NCI-H345 (cell line): ENCODE measurements at regions not wholly inside any gene's neighbourhood (a gene's known extent, or its start where the extent isn't known, plus 50 kb on each side); places are given as distances from the start of the nearest gene placed in this dataset.

ENCODE experiments used
- DNase-seq: peaks from one replicate; lab custom pipeline; 2025; lab: John Stamatoyannopoulos, UW

DNA sequence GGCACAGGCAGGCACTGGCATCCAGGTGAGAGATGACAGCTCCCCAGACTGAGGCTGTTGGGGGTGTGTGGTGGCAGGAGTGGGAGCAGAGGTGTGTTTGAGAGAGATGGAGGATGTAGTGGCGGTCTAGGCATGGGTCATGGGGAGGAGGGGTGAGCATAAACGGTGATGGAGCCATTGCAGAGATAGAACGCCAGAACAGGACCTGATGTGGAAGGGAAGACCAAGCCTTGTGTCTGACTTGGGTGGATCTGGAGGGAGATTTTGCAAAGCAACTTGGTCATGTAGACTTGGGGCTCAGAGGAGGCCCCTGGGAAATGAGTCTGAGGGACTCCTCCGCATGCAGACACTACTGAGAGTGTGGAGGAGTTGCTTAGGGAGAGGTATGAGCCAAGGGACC lies 50.0 kb upstream of the CLDN5 start:
- no peak for DNase-seq

DNA sequence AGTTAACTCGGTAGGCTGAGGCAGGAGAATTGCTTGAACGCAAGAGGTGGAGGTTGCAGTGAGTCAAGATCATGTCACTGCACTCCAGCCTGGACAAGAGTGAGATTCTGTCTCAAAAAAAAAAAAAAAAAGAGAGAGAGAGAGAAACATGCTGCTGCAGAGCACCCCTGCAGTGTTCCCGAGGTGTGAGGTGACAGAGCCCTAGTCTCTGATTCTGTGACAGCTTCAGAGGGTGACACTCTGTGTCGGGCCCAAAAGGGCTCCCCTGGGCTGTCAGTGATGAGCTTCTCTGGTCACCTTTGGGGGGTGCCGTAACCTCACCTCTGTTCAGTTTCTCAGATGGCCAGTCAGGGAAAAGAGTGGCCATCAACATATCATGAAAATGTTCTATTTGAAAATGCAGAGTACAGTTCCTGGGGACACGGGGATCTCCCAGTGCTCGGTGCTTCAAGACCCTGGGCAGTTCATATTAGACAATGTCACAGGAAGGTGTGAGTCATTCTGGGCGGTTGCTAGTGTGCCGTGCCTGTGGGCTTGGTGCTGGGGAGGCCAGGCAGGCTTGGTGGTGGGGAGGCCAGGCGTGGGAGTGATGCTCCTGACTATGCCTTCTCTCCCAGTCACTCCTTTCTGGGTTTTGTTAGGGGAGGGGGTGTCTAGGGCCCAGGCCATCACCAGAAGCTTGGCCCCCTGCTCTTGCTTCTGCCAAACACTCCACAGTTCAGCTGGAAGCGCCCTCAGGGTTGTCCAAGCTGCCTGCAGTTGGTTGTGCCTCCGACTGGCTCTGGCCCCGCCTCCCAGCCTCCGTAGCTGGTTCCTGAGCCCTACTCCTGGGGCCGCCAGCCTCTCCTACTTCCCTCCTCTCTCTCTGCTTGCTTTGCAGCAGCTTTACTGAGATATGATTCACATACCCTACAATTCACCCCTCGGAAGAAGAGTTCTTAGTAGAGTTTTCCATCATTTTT lies 52.5 kb upstream of the CLDN5 start:
- no peak for DNase-seq

DNA sequence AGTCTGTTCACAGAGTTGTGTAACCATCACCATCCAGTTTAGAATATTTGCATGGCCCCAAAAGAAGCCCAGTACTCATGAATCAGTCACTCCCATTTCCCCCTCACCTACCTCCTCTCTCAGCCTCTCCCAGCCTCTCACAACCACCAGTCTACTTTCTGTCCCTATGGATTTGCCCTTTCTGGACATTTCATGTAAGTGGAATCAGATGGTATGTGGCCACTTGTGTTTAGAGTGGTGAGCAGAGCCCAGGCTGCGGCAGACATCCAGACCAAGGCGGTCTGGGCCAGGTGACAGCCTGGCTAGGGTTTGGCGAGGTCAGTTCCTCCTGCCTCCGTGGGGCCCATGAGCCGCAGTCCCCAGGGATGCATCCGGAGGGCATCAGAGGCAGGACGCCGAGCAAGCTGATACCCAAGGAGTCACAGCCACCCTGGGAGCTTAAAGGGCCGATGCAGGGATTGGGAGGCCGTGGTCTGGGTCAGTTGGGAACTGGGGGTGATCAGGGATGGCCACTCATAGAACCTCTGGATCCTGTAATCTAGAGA lies 53.3 kb upstream of the CLDN5 start:
- no peak for DNase-seq

DNA sequence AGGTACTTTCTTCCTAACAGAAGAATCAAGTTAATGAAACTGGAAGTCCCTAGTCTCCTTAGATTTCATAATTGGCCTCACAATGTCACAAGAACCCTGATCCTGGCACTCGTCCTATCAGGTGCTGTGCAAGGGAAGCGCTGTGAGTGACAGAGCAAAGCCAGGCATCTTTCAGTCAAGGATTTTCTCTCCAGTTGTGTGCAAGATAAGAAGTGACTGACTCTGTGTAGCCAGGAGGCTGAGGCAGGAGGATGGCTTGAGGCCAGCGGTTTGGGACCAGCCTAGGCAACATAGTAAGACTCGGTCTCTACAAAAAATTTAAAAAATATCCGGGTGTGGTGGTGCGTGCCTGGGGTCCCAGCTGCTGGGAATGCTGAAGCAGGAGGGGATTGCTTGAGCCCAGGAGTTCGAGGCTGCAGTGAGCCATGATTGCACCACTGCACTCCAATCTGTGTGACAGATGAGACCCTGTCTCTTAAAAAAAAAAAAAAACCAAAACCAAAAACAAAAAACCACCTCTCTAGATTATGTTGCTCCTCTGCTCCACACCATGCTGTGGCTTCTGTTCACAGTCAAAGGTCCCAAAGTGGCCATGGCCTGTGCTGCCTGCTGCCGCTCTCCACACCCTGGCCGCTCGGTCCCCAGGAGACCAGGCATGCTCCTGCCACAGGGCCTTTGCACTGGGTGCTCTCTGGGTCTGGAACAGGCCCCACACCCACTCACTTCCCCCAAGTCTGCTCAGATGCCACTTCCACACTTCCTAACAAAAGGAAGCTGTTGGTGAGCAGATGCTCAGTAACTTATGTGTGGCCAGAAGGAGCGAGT lies 54.2 kb upstream of the CLDN5 start:
- no peak for DNase-seq

DNA sequence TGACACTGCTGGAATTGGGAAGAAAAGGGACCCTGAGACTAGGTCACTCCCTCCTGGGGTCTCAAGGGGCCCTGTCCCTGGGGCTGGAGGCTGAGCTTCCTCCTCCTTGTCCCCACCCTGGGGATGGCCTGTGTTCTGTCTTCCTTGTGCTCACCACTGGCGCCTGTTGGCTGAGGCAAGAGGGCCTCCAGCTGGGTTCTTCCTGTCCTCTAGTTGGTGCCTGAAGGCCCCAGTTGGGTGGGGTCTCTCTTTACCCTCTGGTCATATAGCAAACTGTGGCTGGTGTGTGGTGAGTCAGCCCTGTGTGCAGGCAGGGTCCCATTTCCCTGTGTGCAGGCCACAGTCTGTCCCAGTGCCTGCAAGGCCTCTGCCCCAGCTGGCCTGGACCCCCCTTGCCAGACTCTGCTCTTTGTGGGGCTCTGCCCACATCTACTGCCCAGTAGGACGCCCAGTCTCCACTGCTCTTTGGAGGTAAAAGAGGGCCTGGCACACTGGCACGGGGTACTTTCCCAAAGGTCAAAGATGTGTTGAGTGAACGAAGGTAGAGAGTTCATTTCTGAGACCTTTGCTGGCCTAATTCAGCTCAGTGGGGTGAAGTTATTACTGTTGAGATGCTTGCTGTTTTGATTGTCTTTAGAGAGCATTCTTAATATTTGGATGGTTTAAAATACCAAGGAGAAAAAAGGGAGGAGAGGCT lies 55.1 kb upstream of the CLDN5 start:
- DNase-seq, result no peak

DNA sequence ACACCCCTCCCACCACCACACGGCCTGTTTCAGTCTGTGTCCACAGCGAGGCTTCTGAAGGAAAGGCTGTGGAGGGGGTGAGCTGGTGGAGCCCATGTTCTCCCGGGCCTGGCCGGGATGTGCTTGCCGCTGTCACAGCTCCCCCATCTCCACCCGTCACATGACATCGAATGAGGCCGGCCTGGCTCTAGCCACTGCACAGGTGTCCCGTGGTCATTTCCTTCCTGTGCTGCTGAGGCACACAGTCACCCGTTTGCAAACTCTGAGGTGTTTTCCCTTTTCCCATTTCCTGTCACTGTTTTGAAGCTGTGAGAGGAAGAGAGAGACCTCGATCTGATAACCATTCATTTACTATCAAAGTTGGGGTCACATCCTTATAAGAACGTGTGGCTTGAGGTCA lies 55.7 kb upstream of the CLDN5 start:
- DNase-seq, result no peak

DNA sequence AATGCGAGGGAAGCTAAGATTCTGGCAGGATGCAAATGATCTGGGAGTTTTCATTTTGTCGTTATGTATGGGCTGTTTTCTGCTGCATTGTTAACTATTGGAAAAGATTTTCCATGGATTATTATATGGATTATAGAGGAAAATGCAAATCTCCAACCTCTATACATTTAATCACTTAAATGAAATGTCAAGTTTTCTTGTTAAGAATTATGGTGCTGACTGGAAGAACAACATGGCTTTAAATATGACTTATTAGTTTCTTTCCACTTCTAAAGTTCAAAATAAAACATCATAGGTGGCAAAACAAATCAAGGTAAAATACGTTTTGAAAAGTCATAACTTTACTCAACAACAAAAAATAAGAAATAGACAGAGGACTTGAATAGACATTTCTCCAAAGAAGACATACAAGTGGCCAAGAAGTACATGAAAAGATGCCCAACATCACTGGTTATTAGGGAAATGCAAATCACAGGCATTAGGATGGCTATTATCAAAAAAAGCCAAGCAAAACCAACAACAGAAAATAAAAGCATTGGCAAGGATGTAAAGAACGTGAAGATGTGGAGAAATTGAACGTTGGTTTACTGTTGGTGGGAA lies 56.2 kb upstream of the CLDN5 start:
- DNase-seq, result no peak

DNA sequence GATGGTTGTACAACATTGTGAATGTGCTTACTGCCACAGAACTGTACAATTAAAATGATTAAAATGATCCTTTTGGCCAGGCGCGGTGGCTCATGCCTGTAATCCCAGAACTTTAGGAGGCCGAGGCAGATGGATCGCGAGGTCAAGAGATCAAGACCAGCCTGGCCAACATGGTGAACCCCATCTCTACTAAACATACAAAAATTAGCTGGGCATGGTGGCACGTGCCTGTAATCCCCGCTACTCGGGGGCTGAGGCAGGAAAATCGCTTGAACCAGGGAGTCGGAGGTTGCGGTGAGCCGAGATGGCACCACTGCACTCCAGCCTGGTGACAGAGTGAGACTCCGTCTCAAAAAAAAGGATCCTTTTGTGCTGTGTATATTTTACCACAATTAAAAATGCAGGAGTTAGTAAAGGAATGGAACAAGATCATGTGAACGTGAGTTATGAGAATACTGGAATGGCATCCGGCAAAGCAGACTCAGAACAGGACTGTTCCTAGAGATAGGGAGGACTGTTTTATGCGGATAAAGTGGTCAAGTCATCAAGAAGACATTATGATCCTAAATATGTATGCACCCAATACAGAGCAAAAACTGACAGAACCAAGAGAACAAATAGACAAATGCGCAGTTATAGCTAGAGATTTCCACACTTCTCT lies 58.0 kb upstream of the CLDN5 start:
- no peak for DNase-seq

DNA sequence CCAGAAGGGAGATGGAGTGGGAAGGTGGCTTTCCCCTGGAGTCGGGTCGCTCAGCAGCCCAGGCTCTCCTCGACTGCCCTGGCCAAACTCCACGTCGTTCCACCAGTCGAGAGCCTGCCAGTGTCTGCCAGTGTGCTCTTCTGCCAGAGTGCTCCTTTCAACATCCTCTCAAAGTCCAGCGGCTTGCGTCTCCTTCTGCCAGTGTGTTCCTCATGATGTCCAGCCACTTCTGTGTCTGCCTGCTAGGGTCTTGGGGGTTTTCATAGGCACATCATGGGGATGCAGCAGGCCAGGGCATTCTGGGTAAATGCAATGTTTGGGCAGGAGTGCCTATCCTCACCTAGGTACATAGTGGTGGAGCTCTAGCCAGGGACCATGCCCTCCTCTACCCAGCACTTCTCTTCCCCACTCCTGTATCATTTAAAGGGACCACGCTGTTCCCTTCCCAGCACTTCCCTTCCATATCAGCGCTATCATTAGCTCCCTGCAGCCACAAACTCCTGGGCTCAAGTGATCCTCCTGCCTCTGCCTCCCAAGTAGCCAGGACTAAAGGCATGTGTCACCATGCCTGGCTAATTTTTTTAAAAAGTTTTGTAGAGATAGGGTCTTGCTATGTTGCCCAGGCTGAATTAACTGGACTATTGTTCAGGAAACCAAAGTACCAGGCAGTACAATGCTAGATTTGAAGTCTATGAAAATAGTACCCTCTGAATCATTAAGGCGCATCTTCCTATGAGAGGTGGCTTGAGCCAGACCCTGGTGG lies 62.9 kb upstream of the CLDN5 start:
- DNase-seq, result no peak

DNA sequence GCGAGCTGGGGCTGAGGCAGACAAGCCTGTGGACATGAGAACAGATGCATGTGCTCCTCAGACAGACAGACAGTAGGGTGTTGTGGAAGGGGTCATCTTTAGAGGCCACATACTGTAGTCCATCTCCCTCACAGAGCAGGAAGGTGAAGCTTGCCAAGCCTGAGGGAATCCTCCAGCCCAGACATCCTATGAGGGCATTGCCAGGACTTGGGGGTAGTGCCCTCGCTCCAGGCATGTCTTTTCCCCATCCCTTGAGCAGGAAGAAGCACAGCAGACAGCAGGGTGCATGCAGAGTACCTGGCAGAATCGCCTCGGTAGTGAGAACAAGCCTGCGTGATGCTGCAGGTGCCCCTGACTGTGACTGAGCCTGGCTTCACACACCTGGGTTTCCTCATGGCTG lies 66.5 kb upstream of the CLDN5 start:
- DNase-seq, result no peak

DNA sequence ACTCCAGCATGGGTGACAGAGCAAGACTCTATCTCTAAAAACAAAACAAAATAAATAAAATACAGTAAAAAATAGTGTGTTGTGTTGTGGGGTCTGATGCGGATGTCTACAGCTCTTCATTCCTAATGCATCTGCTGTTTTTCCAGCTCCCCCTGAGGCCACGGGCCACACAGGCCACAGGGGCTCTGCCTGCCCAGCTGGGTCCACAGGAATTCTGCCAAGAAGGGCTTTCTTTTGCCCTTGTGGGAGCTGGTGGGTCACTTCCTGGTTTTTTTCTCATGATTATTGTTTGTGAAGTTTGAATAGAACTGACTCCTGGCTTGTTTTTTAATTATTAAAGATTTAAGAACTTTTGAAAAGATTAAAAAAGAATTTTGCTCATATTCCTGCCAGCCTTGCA lies 67.4 kb upstream of the CLDN5 start:
- DNase-seq, result no peak

DNA sequence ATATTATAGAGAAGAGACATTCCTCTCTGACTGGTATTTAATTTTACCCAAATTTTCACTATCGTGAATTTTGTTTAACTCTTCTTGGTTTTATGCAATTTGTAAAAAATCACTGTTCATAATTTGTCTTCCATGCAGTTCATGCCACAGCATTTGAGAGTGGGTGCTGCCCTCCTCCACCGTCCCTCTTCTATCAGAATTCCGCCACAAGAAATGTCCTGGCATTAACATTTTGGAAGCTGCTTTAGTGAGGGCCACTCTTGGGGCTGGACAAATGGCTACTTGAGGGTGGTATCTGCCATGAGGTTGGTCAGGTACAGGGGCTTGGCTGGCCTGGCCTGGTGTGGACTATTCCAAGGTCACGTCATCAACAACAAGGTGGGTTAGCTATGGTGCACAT lies 68.3 kb upstream of the CLDN5 start:
- DNase-seq, result no peak

DNA sequence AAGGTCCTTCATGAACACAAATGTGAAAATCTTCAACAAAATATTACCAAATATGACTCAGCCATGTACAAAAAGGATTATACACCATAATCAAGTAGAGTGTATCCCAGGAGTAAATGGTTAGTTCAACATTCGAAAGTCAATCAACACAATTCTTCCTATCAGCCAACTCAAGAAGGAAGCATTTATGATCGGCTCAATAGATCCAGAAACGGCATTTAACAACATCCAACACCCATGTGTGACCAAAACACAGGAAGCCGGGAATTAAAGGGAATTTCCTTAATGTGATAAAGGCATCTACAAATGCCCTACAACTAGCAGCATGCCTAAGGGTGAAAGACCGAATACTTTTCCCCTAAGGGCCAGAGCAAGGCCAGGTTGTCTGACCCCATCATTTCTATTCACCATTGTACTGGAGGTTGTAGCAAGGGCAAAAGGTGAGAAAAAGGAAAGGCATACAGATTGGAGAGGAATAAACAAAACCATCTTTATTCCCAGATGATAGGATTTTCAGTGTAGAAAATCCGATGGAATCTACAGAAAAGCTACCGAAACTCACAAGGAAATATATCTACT lies 69.9 kb upstream of the CLDN5 start:
- no peak for DNase-seq

DNA sequence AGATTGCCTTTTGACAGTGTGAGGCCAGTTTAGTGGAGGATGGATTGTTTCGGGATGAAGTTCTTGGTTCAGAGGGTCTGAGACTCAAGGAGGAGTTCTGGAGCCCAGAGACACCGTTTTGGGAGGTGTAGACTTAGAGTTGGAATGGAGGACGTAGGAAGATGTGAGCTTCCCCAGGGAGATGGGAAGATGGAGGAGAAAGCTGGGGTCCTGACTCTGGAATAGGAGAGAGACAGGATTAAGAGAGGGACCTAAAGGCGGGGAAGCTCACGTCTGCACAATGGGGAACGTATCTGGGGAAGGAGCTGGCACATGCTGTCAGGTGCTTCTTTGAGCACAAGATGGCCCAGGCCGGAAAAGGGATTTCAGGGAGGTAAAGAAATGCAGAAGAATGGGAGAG lies 71.3 kb upstream of the CLDN5 start:
- DNase-seq, result no peak

DNA sequence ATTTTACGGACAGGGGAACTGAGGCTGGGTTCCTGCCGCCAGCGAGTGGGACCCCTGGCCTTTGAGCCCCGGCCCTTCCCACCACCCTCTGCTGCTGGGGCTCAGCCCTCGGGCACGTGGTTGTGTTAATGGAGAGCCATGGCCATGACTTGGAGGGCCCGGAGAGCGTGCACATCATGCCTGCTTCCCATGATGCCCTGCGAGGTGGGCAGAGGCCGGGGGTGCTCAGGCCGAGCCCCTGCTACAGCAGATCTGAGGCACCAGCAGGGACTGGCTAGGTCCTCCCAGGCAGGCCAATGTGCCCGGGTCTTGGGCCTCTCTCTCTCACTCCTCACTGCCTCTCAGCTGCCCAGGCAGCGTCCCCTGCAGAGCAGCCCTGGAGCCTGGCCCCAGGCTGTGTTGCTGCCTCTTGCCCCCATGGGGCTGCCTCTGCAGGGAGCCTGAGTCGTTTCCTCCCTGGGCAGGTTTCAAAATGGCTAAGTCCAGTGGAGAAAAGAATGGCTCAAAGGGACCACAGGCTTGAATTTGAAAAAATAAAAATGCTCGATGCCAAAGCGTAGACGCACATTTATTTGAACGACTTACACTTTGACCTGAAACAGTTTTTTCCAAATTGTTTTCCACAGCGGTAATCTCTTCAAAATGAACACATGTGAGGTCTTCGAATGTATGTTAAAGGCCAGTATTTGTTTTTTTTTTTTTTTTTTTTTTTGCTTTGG lies 72.6 kb upstream of the CLDN5 start:
- DNase-seq, result peak; percentile 27

DNA sequence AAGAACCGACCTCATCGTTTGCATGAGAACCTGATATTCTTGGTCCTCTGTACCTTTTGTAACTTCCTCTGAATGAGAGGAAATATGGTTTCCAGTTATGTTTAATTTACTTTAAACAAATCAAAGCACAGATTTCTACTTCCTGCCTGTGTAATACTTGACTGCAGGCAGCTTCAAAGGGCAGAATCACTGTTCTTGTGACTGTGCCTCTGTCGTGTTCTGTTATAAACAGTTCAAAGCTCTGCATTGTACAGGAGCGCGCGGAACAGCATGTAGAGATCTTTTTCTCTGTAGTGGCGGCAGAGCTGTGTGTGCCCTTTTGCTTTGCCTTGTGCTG lies 73.2 kb upstream of the CLDN5 start:
- DNase-seq, result no peak

DNA sequence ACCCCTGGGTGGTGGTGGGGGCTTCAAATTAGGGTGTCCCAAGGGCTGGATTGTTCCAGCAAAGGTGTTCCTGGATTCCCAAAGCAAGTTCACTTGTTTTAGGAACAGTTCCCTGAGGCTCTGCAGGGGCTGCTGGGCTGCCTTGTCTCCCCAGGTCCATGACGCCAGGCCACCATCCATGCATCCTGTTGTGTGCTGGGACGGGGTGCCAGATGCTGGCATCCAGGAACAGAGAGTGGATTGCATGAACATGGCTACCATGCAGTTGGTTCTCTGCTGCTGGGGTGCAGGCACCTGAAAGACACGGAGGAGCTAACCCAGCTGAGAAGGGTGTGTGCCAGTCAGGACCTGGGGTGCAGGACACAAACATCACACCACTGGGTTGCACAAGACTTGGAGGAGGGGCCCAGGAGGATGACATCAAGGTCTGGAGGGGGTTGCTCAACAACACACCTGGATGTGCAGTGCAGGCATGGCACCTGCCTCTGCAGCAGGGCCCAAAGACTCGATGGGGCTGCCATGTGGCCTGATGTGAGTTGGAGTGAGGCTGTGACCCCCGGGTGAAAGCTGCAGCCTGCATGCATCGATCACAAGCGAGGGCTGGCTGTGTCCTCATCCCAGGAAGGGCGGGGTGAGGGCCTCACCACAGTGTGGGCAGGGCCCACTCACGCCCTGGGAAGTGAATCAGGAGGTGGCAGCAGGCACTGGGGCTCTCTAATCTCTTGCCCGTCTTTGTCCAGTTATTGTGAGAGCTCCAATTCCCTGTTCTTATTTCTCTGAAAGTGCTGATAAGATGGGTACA lies 74.0 kb upstream of the CLDN5 start:
- no peak for DNase-seq

DNA sequence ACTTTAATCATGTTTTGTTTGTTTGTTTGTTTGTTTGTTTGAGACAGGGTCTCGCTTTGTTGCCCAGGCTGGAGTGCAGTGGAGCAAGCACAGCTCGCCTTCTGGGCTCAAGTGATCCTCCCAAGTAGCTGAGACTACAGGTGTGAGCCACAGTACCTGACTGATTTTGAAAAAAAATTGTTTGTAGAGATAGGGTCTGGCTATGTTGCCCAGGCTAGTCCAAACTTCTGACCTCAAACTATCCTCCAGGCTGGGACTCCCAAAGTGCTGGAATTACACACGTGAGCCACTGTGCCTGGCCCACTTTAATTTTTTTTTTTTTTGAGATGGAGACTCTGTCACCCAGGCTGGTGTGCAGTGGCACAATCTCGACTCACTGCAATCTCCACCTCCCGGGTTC lies 74.8 kb upstream of the CLDN5 start:
- DNase-seq, result no peak
